ENCODE measurements at regions not wholly inside any gene's neighbourhood (a gene's known extent, or its start where the extent isn't known, plus 50 kb on each side); places are given as distances from the start of the nearest gene placed in this dataset.
"Not testable (repeated sequence)": the region's sequence is repeated elsewhere in the genome, so short reads cannot be mapped to it uniquely, and the experiment has no call there.

GRCh38 chr13:80903911-80904310 is 563.0 kb upstream of the SPRY2 start:
- Histone ChIP-seq H3K36me3 (ENCODE audit: insufficient read depth, low read length) (no peaks in the 10 kb centered on the region), H3K27me3 (ENCODE audit: control insufficient read depth, insufficient read depth, low read length) (no peaks in the 10 kb centered on the region), H3K9me3 (replicated peaks; ENCODE audit: low read length) (no peaks in the 10 kb centered on the region), H3K4me1 (ENCODE audit: control insufficient read depth, insufficient read depth, low read length) (no peaks in the 10 kb centered on the region), H3K4me3 (ENCODE audit: low read length) (no peak overlapping the region), H3K9ac (ENCODE audit: low read depth, low read length) (no peak overlapping the region), H3K4me2 (ENCODE audit: low read length) (no peak overlapping the region)

GRCh38 chr13:80901530-80901929 is 560.6 kb upstream of the SPRY2 start:
- Histone ChIP-seq H3K4me1 (ENCODE audit: control insufficient read depth, insufficient read depth, low read length) (no peaks in the 10 kb centered on the region), H3K9me3 (replicated peaks; ENCODE audit: low read length) (no peaks in the 10 kb centered on the region), H3K4me2 (ENCODE audit: low read length) (no peak overlapping the region), H3K36me3 (ENCODE audit: insufficient read depth, low read length) (no peaks in the 10 kb centered on the region), H3K9ac (ENCODE audit: low read depth, low read length) (no peak overlapping the region), H3K4me3 (ENCODE audit: low read length) (no peak overlapping the region), H3K27me3 (ENCODE audit: control insufficient read depth, insufficient read depth, low read length) (no peaks in the 10 kb centered on the region)

DNA sequence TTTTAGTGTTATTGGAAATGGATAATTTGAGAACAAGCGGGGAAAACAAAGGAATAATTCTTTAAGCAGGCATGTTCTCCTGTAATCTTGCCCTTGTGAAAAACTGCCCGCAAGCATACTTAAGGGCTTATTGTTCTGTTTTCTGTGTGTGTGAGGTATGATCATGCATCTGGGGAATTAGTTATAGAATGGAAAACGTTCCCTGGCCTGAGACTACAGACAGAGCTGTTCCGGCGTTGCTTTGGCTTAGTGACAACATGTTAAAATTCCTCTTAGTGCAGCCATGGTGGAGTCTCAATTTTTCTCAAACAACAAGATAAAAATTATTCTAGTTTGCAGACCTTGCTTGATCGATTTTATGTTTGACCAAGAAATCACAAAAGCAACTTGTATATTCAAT is 560.2 kb upstream of the SPRY2 start:
- H3K4me3 ChIP-seq (ENCODE audit: low read length), result no peak overlapping the region
- no peak overlapping the region for H3K4me2 ChIP-seq (ENCODE audit: low read length)
- no peaks in the 10 kb centered on the region for H3K27me3 ChIP-seq (ENCODE audit: control insufficient read depth, insufficient read depth, low read length)
- no peaks in the 10 kb centered on the region for H3K9me3 ChIP-seq (replicated peaks; ENCODE audit: low read length)
- no peaks in the 10 kb centered on the region for H3K36me3 ChIP-seq (ENCODE audit: insufficient read depth, low read length)
- H3K9ac ChIP-seq (ENCODE audit: low read depth, low read length), result no peak overlapping the region
- H3K4me1 ChIP-seq (ENCODE audit: control insufficient read depth, insufficient read depth, low read length), result no peaks in the 10 kb centered on the region

DNA sequence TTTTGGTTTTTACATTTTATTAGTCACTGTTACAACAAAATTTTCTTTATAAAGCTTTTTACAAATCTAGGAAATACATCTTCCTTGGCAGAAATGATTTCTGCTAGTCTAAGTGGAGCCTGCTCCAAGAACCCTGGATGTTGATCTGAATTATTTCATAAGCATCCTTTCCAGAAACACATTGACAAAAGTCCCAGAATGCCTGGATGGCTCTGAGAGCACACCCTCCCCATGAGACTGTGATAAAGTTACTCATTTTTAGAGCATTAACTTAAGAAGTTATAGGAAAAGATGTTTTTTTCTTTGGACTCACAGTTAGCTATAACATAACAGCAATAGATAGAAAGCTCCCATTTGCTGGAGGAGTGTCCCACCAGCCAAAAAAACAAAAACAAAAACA is 559.6 kb upstream of the SPRY2 start:
- Histone ChIP-seq H3K4me2 (ENCODE audit: low read length) (no peak overlapping the region), H3K4me1 (ENCODE audit: control insufficient read depth, insufficient read depth, low read length) (no peaks in the 10 kb centered on the region), H3K9me3 (replicated peaks; ENCODE audit: low read length) (no peaks in the 10 kb centered on the region), H3K9ac (ENCODE audit: low read depth, low read length) (no peak overlapping the region), H3K4me3 (ENCODE audit: low read length) (no peak overlapping the region), H3K36me3 (ENCODE audit: insufficient read depth, low read length) (no peaks in the 10 kb centered on the region), H3K27me3 (ENCODE audit: control insufficient read depth, insufficient read depth, low read length) (no peaks in the 10 kb centered on the region)

DNA sequence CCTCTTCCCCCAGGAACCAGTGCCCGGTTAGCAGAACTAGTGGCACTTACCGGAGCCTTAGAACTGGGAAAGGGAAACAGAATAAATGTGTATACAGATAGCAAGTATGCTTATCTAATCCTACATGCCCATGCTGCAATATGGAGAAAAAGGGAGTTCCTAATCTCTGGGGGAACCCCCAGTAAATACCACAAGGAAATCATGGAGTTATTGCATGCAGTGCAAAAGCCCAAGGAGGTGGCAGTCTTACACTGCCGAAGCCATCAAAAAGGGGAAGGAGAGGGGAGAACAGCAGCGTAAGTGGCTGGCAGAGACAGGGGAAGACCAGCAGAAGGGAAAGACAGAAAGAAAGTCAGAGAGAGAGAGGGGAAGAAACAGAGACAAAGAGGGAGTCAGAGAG is 556.7 kb upstream of the SPRY2 start:
- H3K4me2 ChIP-seq (ENCODE audit: low read length); H3K9me3 ChIP-seq (replicated peaks; ENCODE audit: low read length); H3K4me1 ChIP-seq (ENCODE audit: control insufficient read depth, insufficient read depth, low read length); H3K36me3 ChIP-seq (ENCODE audit: insufficient read depth, low read length); H3K27me3 ChIP-seq (ENCODE audit: control insufficient read depth, insufficient read depth, low read length); H3K9ac ChIP-seq (ENCODE audit: low read depth, low read length); H3K4me3 ChIP-seq (ENCODE audit: low read length): not testable (repeated sequence)

DNA sequence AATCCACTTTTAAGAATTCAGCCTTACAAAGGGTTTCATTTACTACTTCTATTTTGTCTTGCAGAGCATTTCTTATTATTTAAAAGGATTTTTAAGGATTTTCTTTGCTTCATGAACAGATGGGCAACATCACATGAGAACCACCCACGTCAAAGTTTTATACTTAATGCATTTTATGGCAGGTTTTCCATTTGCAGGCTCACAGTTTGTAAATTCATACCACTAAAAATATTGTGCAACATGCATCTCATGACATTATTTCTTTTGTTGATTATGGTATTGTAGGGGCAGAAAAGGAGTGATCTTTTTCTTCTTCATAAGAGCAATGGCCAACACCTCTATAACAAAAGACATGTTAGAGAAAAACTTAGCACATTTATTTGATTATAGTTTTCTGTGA is 554.0 kb upstream of the SPRY2 start:
- Histone ChIP-seq H3K4me3 (ENCODE audit: low read length) (no peak overlapping the region), H3K4me2 (ENCODE audit: low read length) (no peak overlapping the region), H3K36me3 (ENCODE audit: insufficient read depth, low read length) (no peaks in the 10 kb centered on the region), H3K4me1 (ENCODE audit: control insufficient read depth, insufficient read depth, low read length) (no peaks in the 10 kb centered on the region), H3K9ac (ENCODE audit: low read depth, low read length) (no peak overlapping the region), H3K9me3 (replicated peaks; ENCODE audit: low read length) (no peaks in the 10 kb centered on the region), H3K27me3 (ENCODE audit: control insufficient read depth, insufficient read depth, low read length) (no peaks in the 10 kb centered on the region)

DNA sequence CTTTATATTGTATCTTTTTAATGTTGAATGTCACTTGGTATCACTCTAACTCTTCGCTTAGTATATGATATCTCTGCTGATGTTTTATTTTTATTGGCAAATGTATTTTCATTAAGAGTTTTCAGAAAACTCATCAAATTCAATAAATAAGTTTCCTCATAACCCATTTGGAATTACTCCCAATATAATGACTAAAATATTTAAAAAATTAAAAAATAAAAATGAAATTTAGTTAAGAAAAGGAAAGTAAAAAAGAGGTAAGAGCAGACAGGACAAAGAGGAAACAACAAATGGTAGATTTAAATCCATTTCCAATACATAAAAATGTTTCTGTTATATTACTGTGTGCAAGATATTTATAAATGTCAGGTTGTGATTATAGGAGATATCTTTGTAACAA is 548.9 kb upstream of the SPRY2 start:
- H3K36me3 ChIP-seq (ENCODE audit: insufficient read depth, low read length), result no peaks in the 10 kb centered on the region
- no peaks in the 10 kb centered on the region for H3K27me3 ChIP-seq (ENCODE audit: control insufficient read depth, insufficient read depth, low read length)
- no peak overlapping the region for H3K9ac ChIP-seq (ENCODE audit: low read depth, low read length)
- no peaks in the 10 kb centered on the region for H3K9me3 ChIP-seq (replicated peaks; ENCODE audit: low read length)
- H3K4me1 ChIP-seq (ENCODE audit: control insufficient read depth, insufficient read depth, low read length), result no peaks in the 10 kb centered on the region
- H3K4me3 ChIP-seq (ENCODE audit: low read length), result no peak overlapping the region
- H3K4me2 ChIP-seq (ENCODE audit: low read length), result no peak overlapping the region

- no peak overlapping the region for H3K9ac ChIP-seq (ENCODE audit: low read depth, low read length)
- no peaks in the 10 kb centered on the region for H3K27me3 ChIP-seq (ENCODE audit: control insufficient read depth, insufficient read depth, low read length)
- H3K9me3 ChIP-seq (replicated peaks; ENCODE audit: low read length), result no peaks in the 10 kb centered on the region
- H3K36me3 ChIP-seq (ENCODE audit: insufficient read depth, low read length), result no peaks in the 10 kb centered on the region
- no peak overlapping the region for H3K4me2 ChIP-seq (ENCODE audit: low read length)
- H3K4me3 ChIP-seq (ENCODE audit: low read length), result no peak overlapping the region
- H3K4me1 ChIP-seq (ENCODE audit: control insufficient read depth, insufficient read depth, low read length), result no peaks in the 10 kb centered on the region
Observed at GRCh38 chr13:80888390-80888789, 547.5 kb upstream of the SPRY2 start.

GRCh38 chr13:80884056-80884785 is 543.3 kb upstream of the SPRY2 start:
- no peaks in the 10 kb centered on the region for H3K9me3 ChIP-seq (replicated peaks; ENCODE audit: low read length)
- H3K9ac ChIP-seq (ENCODE audit: low read depth, low read length), result no peak overlapping the region
- H3K4me3 ChIP-seq (ENCODE audit: low read length), result no peak overlapping the region
- H3K36me3 ChIP-seq (ENCODE audit: insufficient read depth, low read length), result no peaks in the 10 kb centered on the region
- H3K4me1 ChIP-seq (ENCODE audit: control insufficient read depth, insufficient read depth, low read length), result no peaks in the 10 kb centered on the region
- H3K4me2 ChIP-seq (ENCODE audit: low read length), result no peak overlapping the region
- H3K27me3 ChIP-seq (ENCODE audit: control insufficient read depth, insufficient read depth, low read length), result no peaks in the 10 kb centered on the region

GRCh38 chr13:80883545-80883944 is 542.6 kb upstream of the SPRY2 start:
- no peak overlapping the region for H3K4me2 ChIP-seq (ENCODE audit: low read length)
- H3K4me3 ChIP-seq (ENCODE audit: low read length), result no peak overlapping the region
- no peaks in the 10 kb centered on the region for H3K27me3 ChIP-seq (ENCODE audit: control insufficient read depth, insufficient read depth, low read length)
- no peaks in the 10 kb centered on the region for H3K36me3 ChIP-seq (ENCODE audit: insufficient read depth, low read length)
- no peaks in the 10 kb centered on the region for H3K4me1 ChIP-seq (ENCODE audit: control insufficient read depth, insufficient read depth, low read length)
- H3K9ac ChIP-seq (ENCODE audit: low read depth, low read length), result no peak overlapping the region
- H3K9me3 ChIP-seq (replicated peaks; ENCODE audit: low read length), result no peaks in the 10 kb centered on the region

- Histone ChIP-seq H3K4me1 (ENCODE audit: control insufficient read depth, insufficient read depth, low read length) (no peaks in the 10 kb centered on the region), H3K36me3 (ENCODE audit: insufficient read depth, low read length) (no peaks in the 10 kb centered on the region), H3K27me3 (ENCODE audit: control insufficient read depth, insufficient read depth, low read length) (no peaks in the 10 kb centered on the region), H3K9me3 (replicated peaks; ENCODE audit: low read length) (no peaks in the 10 kb centered on the region), H3K4me3 (ENCODE audit: low read length) (no peak overlapping the region), H3K4me2 (ENCODE audit: low read length) (no peak overlapping the region), H3K9ac (ENCODE audit: low read depth, low read length) (no peak overlapping the region)
Observed at GRCh38 chr13:80881942-80882445, 541.1 kb upstream of the SPRY2 start.

DNA sequence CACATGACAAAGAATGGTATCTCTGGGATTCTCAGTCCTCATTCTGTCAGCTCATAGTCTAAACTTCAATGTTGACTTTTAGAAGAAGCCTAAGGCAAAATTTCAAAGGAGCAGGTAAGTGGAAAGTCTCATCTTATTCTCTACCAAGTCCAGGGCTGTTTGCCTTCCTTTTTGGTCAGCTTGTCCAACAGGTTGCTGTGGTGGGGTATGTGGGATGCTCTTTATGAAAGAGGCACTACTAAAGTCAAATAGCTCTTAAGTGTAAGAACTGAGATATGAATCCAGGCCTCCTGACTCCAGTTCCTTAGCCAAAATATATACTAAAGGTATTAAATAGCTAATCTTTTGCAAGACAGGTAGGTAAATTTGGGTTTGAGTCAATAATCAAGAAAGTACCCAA is 540.6 kb upstream of the SPRY2 start:
- Histone ChIP-seq H3K36me3 (ENCODE audit: insufficient read depth, low read length) (no peaks in the 10 kb centered on the region), H3K9ac (ENCODE audit: low read depth, low read length) (no peak overlapping the region), H3K4me1 (ENCODE audit: control insufficient read depth, insufficient read depth, low read length) (no peaks in the 10 kb centered on the region), H3K4me3 (ENCODE audit: low read length) (no peak overlapping the region), H3K9me3 (replicated peaks; ENCODE audit: low read length) (no peaks in the 10 kb centered on the region), H3K4me2 (ENCODE audit: low read length) (no peak overlapping the region), H3K27me3 (ENCODE audit: control insufficient read depth, insufficient read depth, low read length) (no peaks in the 10 kb centered on the region)

All from skeletal muscle satellite cell (primary cell).